GM23338 (cell line): ENCODE measurements at regions not wholly inside any gene's neighbourhood (a gene's known extent, or its start where the extent isn't known, plus 50 kb on each side); places are given as distances from the start of the nearest gene placed in this dataset.

Experiments used
- ATAC-seq: fragments of 200-7000 bp; cut with Tn5 transposase; 3 replicates; pipeline ENCODE4 v1.9.1; 2020
- DNase-seq: peaks from one replicate; pipeline ENCODE4 v3.0.0-alpha.2; 2015; ENCODE audit warnings: low spot score
- H2AFZ ChIP-seq: fragments of 200-600 bp; sonication (generic); 2 replicates; pipeline ENCODE4 v1.8.0; 2016; ENCODE audit warnings: antibody characterized with exemption, mild to moderate bottlenecking, moderate library complexity
- H3F3A ChIP-seq: fragments of 200-600 bp; sonication (generic); replicated peaks from 2 replicates; pipeline ENCODE4 v1.8.0; 2017; ENCODE audit warnings: antibody characterized with exemption, mixed run types, low read depth
- H3K27ac ChIP-seq: fragments of 200-600 bp; sonication (generic); 2 replicates; pipeline ENCODE4 v1.6.1; 2016; ENCODE audit warnings: low read depth
- H3K27me3 ChIP-seq: fragments of 200-600 bp; sonication (generic); 2 replicates; pipeline ENCODE4 v1.8.0; 2016; ENCODE audit warnings: mild to moderate bottlenecking, mixed run types, moderate library complexity; ENCODE audit not compliant: insufficient read depth
- H3K36me3 ChIP-seq: fragments of 200-600 bp; sonication (generic); 2 replicates; pipeline ENCODE4 v1.8.0; 2016; ENCODE audit warnings: mild to moderate bottlenecking; ENCODE audit not compliant: insufficient read depth
- H3K4me1 ChIP-seq: fragments of 200-600 bp; sonication (generic); 2 replicates; pipeline ENCODE4 v1.8.0; 2016; ENCODE audit warnings: mild to moderate bottlenecking, moderate library complexity; ENCODE audit not compliant: insufficient read depth
- H3K4me2 ChIP-seq: fragments of 200-600 bp; sonication (generic); 2 replicates; pipeline ENCODE4 v1.7.1; 2017; ENCODE audit warnings: mixed run types
- H3K4me3 ChIP-seq: fragments of 200-600 bp; sonication (generic); 2 replicates; pipeline ENCODE4 v1.6.1; 2016; ENCODE audit warnings: mixed run types
- H3K79me2 ChIP-seq: fragments of 200-600 bp; sonication (generic); replicated peaks from 2 replicates; pipeline ENCODE4 v1.8.0; 2017; ENCODE audit warnings: mild to moderate bottlenecking; ENCODE audit not compliant: insufficient read depth
- H3K9me2 ChIP-seq: fragments of 200-600 bp; sonication (generic); 2 replicates; pipeline ENCODE4 v1.8.0; 2017; ENCODE audit not compliant: insufficient read depth
- H4K20me1 ChIP-seq: fragments of 200-600 bp; sonication (generic); replicated peaks from 2 replicates; pipeline ENCODE4 v1.8.0; 2017; ENCODE audit warnings: mild to moderate bottlenecking; ENCODE audit not compliant: insufficient read depth
- H3K27ac Mint-ChIP-seq: 2 replicates; pipeline ENCODE4 v1.8.0; 2020; ENCODE audit warnings: inconsistent platforms, mild to moderate bottlenecking, moderate library complexity, mixed read lengths
- H3K27me3 Mint-ChIP-seq: 3 replicates; pipeline ENCODE4 v1.8.0; 2022; ENCODE audit warnings: low read depth, mild to moderate bottlenecking, moderate library complexity, mixed read lengths, inconsistent platforms; ENCODE audit not compliant: insufficient read depth, poor library complexity
- H3K36me3 Mint-ChIP-seq: 3 replicates; pipeline ENCODE4 v1.8.0; 2021; ENCODE audit warnings: low read depth, mild to moderate bottlenecking, inconsistent platforms, moderate library complexity, mixed read lengths
- H3K4me1 Mint-ChIP-seq: 3 replicates; pipeline ENCODE4 v1.8.0; 2020; ENCODE audit warnings: mild to moderate bottlenecking, inconsistent platforms, mixed read lengths
- H3K4me3 Mint-ChIP-seq: 3 replicates; pipeline ENCODE4 v1.8.0; 2021; ENCODE audit warnings: moderate library complexity, mild to moderate bottlenecking, inconsistent platforms, mixed read lengths
- H3K9me3 Mint-ChIP-seq: 3 replicates; pipeline ENCODE4 v1.8.0; 2020; ENCODE audit warnings: moderate library complexity, mild to moderate bottlenecking, inconsistent platforms, mixed read lengths
- CREB1 ChIP-seq: fragments of 250-450 bp; sonication (Bioruptor Pico); IDR thresholded peaks from 2 replicates; pipeline ENCODE4 v1.5.0; 2020; ENCODE audit warnings: low read depth, mild to moderate bottlenecking, moderate library complexity
- EZH2phosphoT487 ChIP-seq: fragments of 200-600 bp; sonication (generic); IDR thresholded peaks from one replicate; pipeline ENCODE4 v1.8.1; 2018; ENCODE audit warnings: antibody characterized with exemption; ENCODE audit not compliant: unreplicated experiment
- POLR2AphosphoS5 ChIP-seq: IDR thresholded peaks from 2 replicates; pipeline ENCODE4 v1.6.1; 2016; ENCODE audit warnings: antibody characterized with exemption, low read depth
- ZNF114 ChIP-seq: fragments of 250-450 bp; sonication (Bioruptor Pico); IDR thresholded peaks from 2 replicates; pipeline ENCODE4 v1.5.0; 2020; ENCODE audit warnings: mild to moderate bottlenecking, moderate library complexity
- ZNF331 ChIP-seq: fragments of 250-450 bp; sonication (Bioruptor Pico); IDR thresholded peaks from 2 replicates; pipeline ENCODE4 v1.5.0; 2020; ENCODE audit warnings: low read depth, mild to moderate bottlenecking, moderate library complexity
- TF ChIP-seq, protein P1 (sequence below): fragments of 250-450 bp; sonication (Bioruptor Pico); IDR thresholded peaks from 2 replicates; pipeline ENCODE4 v1.5.0; 2020; ENCODE audit warnings: mild to moderate bottlenecking, moderate library complexity
- TF ChIP-seq, protein P2 (sequence below): IDR thresholded peaks from one replicate; pipeline ENCODE4 v1.6.1; 2018; ENCODE audit warnings: antibody characterized with exemption; ENCODE audit not compliant: unreplicated experiment
- TF ChIP-seq, protein P3 (sequence below): IDR thresholded peaks from 2 replicates; pipeline ENCODE4 v1.6.1; 2016; ENCODE audit warnings: antibody characterized with exemption
- TF ChIP-seq, protein P4 (sequence below), 2 experiments: fragments of 200-600 bp in 1 of 2; sonication (generic) in 1 of 2; conservative IDR thresholded peaks; 2 replicates each; pipeline versions ENCODE4 v1.5.1 to v1.6.1; 2016 to 2017; ENCODE audit warnings: antibody characterized with exemption in 2 of 2, low read depth in 2 of 2, mild to moderate bottlenecking in 2 of 2, moderate library complexity in 1 of 2

DNA sequence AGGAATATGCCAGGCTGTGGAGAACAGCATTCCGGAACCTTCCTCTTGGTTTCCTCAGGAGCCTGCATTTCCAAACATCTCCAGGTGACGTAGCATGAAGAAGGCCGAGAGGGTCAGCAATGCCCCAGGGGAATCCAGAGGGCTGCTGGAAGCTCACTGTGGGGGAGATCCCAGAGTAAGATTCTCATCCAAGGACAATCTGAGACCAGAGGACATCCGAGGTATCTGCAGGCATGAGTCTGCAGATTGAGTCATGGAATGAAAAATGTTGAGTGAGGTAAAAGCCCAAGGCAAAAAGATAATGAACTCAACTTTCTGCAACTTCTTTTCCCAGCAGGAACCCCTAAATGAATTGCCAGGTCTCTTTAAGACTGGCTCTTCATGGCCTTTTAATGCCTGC, 73.5 kb downstream of the KIF4B start (continued):
- TF ChIP-seq, protein P1, sequence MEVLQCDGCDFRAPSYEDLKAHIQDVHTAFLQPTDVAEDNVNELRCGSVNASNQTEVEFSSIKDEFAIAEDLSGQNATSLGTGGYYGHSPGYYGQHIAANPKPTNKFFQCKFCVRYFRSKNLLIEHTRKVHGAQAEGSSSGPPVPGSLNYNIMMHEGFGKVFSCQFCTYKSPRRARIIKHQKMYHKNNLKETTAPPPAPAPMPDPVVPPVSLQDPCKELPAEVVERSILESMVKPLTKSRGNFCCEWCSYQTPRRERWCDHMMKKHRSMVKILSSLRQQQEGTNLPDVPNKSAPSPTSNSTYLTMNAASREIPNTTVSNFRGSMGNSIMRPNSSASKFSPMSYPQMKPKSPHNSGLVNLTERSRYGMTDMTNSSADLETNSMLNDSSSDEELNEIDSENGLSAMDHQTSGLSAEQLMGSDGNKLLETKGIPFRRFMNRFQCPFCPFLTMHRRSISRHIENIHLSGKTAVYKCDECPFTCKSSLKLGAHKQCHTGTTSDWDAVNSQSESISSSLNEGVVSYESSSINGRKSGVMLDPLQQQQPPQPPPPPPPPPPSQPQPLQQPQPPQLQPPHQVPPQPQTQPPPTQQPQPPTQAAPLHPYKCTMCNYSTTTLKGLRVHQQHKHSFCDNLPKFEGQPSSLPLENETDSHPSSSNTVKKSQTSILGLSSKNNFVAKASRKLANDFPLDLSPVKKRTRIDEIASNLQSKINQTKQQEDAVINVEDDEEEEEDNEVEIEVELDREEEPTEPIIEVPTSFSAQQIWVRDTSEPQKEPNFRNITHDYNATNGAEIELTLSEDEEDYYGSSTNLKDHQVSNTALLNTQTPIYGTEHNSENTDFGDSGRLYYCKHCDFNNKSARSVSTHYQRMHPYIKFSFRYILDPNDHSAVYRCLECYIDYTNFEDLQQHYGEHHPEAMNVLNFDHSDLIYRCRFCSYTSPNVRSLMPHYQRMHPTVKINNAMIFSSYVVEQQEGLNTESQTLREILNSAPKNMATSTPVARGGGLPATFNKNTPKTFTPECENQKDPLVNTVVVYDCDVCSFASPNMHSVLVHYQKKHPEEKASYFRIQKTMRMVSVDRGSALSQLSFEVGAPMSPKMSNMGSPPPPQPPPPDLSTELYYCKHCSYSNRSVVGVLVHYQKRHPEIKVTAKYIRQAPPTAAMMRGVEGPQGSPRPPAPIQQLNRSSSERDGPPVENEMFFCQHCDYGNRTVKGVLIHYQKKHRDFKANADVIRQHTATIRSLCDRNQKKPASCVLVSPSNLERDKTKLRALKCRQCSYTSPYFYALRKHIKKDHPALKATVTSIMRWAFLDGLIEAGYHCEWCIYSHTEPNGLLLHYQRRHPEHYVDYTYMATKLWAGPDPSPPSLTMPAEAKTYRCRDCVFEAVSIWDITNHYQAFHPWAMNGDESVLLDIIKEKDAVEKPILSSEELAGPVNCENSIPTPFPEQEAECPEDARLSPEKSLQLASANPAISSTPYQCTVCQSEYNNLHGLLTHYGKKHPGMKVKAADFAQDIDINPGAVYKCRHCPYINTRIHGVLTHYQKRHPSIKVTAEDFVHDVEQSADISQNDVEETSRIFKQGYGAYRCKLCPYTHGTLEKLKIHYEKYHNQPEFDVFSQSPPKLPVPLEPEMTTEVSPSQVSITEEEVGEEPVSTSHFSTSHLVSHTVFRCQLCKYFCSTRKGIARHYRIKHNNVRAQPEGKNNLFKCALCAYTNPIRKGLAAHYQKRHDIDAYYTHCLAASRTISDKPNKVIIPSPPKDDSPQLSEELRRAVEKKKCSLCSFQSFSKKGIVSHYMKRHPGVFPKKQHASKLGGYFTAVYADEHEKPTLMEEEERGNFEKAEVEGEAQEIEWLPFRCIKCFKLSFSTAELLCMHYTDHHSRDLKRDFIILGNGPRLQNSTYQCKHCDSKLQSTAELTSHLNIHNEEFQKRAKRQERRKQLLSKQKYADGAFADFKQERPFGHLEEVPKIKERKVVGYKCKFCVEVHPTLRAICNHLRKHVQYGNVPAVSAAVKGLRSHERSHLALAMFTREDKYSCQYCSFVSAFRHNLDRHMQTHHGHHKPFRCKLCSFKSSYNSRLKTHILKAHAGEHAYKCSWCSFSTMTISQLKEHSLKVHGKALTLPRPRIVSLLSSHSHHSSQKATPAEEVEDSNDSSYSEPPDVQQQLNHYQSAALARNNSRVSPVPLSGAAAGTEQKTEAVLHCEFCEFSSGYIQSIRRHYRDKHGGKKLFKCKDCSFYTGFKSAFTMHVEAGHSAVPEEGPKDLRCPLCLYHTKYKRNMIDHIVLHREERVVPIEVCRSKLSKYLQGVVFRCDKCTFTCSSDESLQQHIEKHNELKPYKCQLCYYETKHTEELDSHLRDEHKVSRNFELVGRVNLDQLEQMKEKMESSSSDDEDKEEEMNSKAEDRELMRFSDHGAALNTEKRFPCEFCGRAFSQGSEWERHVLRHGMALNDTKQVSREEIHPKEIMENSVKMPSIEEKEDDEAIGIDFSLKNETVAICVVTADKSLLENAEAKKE = no peak
- no peak for TF ChIP-seq CREB1 (CRISPR knock-in tag)
- no peak for TF ChIP-seq POLR2AphosphoS5
- TF ChIP-seq, protein P2, sequence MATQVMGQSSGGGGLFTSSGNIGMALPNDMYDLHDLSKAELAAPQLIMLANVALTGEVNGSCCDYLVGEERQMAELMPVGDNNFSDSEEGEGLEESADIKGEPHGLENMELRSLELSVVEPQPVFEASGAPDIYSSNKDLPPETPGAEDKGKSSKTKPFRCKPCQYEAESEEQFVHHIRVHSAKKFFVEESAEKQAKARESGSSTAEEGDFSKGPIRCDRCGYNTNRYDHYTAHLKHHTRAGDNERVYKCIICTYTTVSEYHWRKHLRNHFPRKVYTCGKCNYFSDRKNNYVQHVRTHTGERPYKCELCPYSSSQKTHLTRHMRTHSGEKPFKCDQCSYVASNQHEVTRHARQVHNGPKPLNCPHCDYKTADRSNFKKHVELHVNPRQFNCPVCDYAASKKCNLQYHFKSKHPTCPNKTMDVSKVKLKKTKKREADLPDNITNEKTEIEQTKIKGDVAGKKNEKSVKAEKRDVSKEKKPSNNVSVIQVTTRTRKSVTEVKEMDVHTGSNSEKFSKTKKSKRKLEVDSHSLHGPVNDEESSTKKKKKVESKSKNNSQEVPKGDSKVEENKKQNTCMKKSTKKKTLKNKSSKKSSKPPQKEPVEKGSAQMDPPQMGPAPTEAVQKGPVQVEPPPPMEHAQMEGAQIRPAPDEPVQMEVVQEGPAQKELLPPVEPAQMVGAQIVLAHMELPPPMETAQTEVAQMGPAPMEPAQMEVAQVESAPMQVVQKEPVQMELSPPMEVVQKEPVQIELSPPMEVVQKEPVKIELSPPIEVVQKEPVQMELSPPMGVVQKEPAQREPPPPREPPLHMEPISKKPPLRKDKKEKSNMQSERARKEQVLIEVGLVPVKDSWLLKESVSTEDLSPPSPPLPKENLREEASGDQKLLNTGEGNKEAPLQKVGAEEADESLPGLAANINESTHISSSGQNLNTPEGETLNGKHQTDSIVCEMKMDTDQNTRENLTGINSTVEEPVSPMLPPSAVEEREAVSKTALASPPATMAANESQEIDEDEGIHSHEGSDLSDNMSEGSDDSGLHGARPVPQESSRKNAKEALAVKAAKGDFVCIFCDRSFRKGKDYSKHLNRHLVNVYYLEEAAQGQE = no peak

DNA sequence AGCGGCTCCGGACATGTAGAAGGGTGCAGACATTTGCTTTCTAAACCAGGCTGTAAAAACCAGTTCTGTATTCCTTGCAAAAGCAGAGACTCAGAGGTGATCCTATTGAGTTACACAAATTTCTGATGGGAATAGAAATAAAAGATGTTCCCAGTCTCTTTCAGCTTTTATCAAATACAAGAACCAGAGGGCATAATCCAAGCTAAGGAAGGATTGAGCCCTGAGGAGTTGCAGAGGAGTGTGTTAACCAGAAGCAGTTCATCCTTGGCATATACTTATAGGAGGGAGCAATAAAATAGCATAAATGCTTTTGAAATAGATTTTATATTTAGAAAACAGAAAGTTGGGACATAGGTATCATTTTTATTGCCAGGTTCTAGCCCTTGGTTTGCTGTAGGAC, 75.3 kb downstream of the KIF4B start:
- Mint-ChIP-seq H3K36me3 (no peaks in the 10 kb centered on the region), H3K4me1 (no peaks in the 10 kb centered on the region), H3K27me3 (peaks cover 1% of the 10 kb centered on the region), H3K27ac (no peak overlapping the region), H3K4me3 (no peak overlapping the region), H3K9me3 (no peaks in the 10 kb centered on the region)
- H3K9me2 ChIP-seq = peaks cover 4% of the 10 kb centered on the region; the same call in 1 of the 2 replicates
- ATAC-seq (no peak), DNase-seq (no peak)
- H3K4me2 ChIP-seq = no peak overlapping the region
- H3K4me3 ChIP-seq = no peak overlapping the region
- H3K36me3 ChIP-seq = no peaks in the 10 kb centered on the region
- TF ChIP-seq, protein P3, sequence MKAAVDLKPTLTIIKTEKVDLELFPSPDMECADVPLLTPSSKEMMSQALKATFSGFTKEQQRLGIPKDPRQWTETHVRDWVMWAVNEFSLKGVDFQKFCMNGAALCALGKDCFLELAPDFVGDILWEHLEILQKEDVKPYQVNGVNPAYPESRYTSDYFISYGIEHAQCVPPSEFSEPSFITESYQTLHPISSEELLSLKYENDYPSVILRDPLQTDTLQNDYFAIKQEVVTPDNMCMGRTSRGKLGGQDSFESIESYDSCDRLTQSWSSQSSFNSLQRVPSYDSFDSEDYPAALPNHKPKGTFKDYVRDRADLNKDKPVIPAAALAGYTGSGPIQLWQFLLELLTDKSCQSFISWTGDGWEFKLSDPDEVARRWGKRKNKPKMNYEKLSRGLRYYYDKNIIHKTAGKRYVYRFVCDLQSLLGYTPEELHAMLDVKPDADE = no peak
- TF ChIP-seq, protein P2 = no peak
- no peak for TF ChIP-seq ZNF114 (CRISPR knock-in tag)
- TF ChIP-seq CREB1 (CRISPR knock-in tag) = no peak
- TF ChIP-seq ZNF331 (CRISPR knock-in tag) = no peak
- TF ChIP-seq, protein P4, sequence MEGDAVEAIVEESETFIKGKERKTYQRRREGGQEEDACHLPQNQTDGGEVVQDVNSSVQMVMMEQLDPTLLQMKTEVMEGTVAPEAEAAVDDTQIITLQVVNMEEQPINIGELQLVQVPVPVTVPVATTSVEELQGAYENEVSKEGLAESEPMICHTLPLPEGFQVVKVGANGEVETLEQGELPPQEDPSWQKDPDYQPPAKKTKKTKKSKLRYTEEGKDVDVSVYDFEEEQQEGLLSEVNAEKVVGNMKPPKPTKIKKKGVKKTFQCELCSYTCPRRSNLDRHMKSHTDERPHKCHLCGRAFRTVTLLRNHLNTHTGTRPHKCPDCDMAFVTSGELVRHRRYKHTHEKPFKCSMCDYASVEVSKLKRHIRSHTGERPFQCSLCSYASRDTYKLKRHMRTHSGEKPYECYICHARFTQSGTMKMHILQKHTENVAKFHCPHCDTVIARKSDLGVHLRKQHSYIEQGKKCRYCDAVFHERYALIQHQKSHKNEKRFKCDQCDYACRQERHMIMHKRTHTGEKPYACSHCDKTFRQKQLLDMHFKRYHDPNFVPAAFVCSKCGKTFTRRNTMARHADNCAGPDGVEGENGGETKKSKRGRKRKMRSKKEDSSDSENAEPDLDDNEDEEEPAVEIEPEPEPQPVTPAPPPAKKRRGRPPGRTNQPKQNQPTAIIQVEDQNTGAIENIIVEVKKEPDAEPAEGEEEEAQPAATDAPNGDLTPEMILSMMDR (conservative IDR thresholded peaks at IDR 0.05; ENCODE audit: low read depth in 2 of 2) = no peak
- no peak for TF ChIP-seq EZH2phosphoT487
- H3F3A ChIP-seq = no peaks in the 10 kb centered on the region
- H3K4me1 ChIP-seq = no peaks in the 10 kb centered on the region
- H3K27me3 ChIP-seq = no peaks in the 10 kb centered on the region
- H4K20me1 ChIP-seq = no peaks in the 10 kb centered on the region
- H2AFZ ChIP-seq = 0 out of 2 replicates have a peak overlapping the region, but pooled peaks have one; percentile 34
- no peaks in the 10 kb centered on the region for H3K79me2 ChIP-seq
- H3K27ac ChIP-seq = no peak overlapping the region
